ENCODE measurements at regions not wholly inside any gene's neighbourhood (a gene's known extent, or its start where the extent isn't known, plus 50 kb on each side); places are given as distances from the start of the nearest gene placed in this dataset.
"Not testable (repeated sequence)": the region's sequence is repeated elsewhere in the genome, so short reads cannot be mapped to it uniquely, and the experiment has no call there.

GRCh38 chr3:75579981-75580782, 83.9 kb upstream of the FRG2C start:
- intact Hi-C loops (cut with micrococcal nuclease), result not testable (repeated sequence)

DNA sequence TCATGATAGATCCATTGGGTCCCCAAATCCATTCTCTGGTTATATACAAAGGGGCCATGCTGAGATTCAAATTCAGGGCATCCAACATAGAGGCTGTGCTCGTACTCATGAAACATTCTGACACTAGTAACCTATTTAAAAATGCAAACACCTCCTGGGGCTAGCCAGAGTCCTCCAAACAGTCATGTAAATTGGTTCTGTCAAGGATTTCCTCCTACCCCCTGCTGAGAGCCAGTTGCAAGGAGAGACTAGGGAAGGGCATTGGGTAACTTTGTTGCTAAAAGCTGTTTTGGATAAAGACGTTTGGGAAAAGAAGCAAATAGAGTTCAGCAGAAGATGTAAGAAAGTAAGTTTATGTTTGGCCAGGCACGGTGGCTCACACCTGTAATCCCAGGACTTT, 81.6 kb upstream of the FRG2C start:
- intact Hi-C loops (cut with micrococcal nuclease), result not testable (repeated sequence)

DNA sequence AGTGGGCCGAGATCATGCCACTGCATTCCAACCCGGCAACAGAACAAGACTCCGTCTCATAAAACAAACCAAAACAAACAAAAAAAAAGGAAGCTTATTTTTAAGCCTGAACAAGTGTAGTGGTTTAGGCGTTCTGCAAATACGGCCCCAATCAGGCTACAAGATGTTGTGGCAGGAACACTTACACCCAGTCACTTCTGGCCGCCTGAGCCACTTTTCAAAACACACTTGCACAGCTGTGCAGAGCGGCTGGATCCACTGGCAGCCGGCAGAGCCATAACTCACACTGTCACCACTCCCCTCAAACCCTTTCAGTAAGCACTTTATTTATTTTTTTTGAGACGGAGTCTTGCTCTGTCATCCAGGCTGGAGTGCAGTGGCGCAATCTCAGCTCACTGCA, 81.0 kb upstream of the FRG2C start:
- intact Hi-C loops (cut with micrococcal nuclease), result not testable (repeated sequence)

DNA sequence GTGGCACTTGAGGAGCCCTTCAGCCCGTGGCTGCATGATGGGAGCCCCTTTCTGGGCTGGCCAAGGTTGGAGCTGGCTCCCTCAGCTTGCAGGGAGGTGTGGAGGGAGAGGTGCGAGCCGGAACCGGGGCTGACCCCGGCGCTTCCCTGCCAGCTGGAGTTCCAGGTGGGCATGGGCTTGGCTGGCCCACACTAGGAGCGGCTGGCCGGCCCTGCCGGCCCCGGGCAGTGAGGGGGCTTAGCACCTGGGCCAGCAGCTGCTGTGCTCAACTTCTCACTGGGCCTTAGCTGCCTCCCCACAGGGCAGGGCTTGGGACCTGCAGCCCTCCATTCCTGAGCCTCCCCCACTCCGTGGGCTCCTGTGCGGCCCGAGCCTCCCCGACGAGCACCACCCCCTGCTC, 76.4 kb upstream of the FRG2C start:
- intact Hi-C loops (cut with micrococcal nuclease), result not testable (repeated sequence)

DNA sequence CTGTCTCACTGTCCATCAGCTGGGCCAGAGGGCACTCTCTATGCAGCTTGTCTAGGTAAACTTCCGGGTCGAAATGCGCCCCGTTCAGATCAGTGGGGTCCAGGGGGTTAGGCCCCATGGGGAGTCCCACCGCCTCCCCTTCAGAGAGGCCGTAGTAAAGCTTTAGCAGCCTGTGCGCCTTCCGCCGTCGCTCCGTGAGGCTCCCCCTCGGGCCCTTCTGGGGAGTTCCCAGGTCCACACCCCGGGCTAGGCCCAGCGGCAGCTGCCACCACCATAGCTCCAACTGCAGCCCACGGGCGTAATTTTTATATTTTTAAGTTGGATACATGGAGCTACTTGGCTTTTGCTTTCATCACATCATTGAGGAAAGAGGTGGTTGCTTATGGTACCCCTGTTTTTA, 73.7 kb upstream of the FRG2C start:
- intact Hi-C loops (cut with micrococcal nuclease), result not testable (repeated sequence)

GRCh38 chr3:75604286-75604934, 59.7 kb upstream of the FRG2C start:
- intact Hi-C loops (cut with micrococcal nuclease), result not testable (repeated sequence)

GRCh38 chr3:75607996-75608395, 56.1 kb upstream of the FRG2C start:
- intact Hi-C loops (cut with micrococcal nuclease), result not testable (repeated sequence)

GRCh38 chr3:75609598-75609997, 54.5 kb upstream of the FRG2C start:
- intact Hi-C loops (cut with micrococcal nuclease), result not testable (repeated sequence)

GRCh38 chr3:75610773-75611172, 53.4 kb upstream of the FRG2C start:
- intact Hi-C loops (cut with micrococcal nuclease), result no loop called here

DNA sequence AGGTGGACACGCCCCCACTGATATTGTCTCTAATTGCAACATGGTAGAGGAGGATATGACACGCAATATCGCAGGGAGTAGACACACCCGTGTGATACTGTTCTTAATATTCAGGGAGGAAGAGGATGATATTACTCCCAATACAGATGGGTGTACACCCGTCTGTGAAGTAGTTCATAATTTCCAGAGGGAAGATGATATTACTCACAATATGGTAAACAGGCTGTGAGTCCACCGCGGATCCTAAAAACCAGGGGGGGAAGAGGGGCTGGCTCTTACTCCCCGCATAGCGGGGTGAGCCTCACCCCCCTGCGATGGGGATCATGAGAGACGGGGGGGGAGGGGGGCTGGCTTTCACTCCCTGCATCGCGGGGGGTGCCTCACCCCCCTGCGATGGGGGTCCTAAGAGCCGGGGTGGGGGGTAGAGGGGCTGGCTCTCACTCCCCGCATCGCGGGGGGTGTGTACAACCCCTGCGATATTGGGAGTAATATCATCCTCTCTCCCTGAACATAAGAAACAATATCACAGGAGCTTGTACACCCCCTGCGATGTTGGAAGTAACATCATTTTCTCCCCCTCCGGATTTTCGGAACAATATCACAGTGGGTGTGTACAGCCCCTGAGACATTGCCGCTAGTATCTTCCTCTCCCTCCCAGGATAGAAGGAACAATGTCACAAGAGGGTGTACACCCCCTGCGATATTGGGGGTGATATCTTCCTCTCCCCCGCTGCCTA, 52.2 kb upstream of the FRG2C start:
- intact Hi-C loops (cut with micrococcal nuclease), result not testable (repeated sequence)

Data from T-helper 2 cell treated with Interferon-gamma antibody and Interleukin-4, amounts not matched to agents 100 ng/mL and 5 ng/mL, for 36 hours (primary cell).